A673 (cell line): ENCODE measurements at regions not wholly inside any gene's neighbourhood (a gene's known extent, or its start where the extent isn't known, plus 50 kb on each side); places are given as distances from the start of the nearest gene placed in this dataset.

Experiments
- BruUV-seq: library from RNA; stranded (reverse); fragments of 400-500 nt; replicated peaks from 2 replicates; lab custom pipeline; 2021; lab: Mats Ljungman, UMichigan
- CTCF ChIA-PET: fragments of 300-600 bp; sonication (Branson Sonifier 250); formaldehyde crosslinking; loops from one replicate; lab custom pipeline; 2022; ENCODE audit warnings: antibody characterized with exemption; lab: Charles Lee
- POLR2A ChIA-PET: fragments of 300-600 bp; sonication (Branson Sonifier 250); formaldehyde crosslinking; loops from one replicate; lab custom pipeline; 2022; ENCODE audit warnings: antibody characterized with exemption; ENCODE audit not compliant: low non-redundant PET; lab: Charles Lee
- DNase-seq: peaks from one replicate; pipeline ENCODE4 v3.0.0-alpha.2; 2015; ENCODE audit warnings: low spot score
- H3K27ac ChIP-seq: fragments of 200-600 bp; sonication (generic); 2 replicates; pipeline ENCODE4 v1.5.1; 2016; ENCODE audit warnings: mixed run types, low read depth, mild to moderate bottlenecking, mixed read lengths, antibody characterized with exemption, low read length; ENCODE audit not compliant: poor library complexity, severe bottlenecking
- H3K27me3 ChIP-seq: fragments of 200-600 bp; sonication (generic); replicated peaks from 2 replicates; pipeline ENCODE4 v1.6.1; 2017; ENCODE audit warnings: mixed run types, low read depth, mild to moderate bottlenecking, mixed read lengths, antibody characterized with exemption, low read length; ENCODE audit not compliant: insufficient read depth, poor library complexity
- H3K36me3 ChIP-seq: fragments of 200-600 bp; sonication (generic); 2 replicates; pipeline ENCODE4 v1.6.1; 2016; ENCODE audit warnings: mixed run types, mild to moderate bottlenecking, mixed read lengths, antibody characterized with exemption, low read length; ENCODE audit not compliant: insufficient read depth, poor library complexity, severe bottlenecking
- H3K4me1 ChIP-seq: fragments of 200-600 bp; sonication (generic); 2 replicates; pipeline ENCODE4 v1.6.1; 2017; ENCODE audit warnings: mixed run types, mild to moderate bottlenecking, mixed read lengths, antibody characterized with exemption, low read length; ENCODE audit not compliant: insufficient read depth, poor library complexity, severe bottlenecking
- H3K4me3 ChIP-seq: fragments of 200-600 bp; sonication (generic); 2 replicates; pipeline ENCODE4 v1.5.1; 2016; ENCODE audit warnings: low read depth, mixed run types, mild to moderate bottlenecking, mixed read lengths, low read length; ENCODE audit not compliant: poor library complexity, severe bottlenecking
- H3K9me3 ChIP-seq: fragments of 200-600 bp; sonication (generic); 2 replicates; pipeline ENCODE4 v1.6.1; 2016; ENCODE audit warnings: mixed run types, low read depth, mild to moderate bottlenecking, mixed read lengths, antibody characterized with exemption, low read length; ENCODE audit not compliant: poor library complexity, severe bottlenecking
- CTCF ChIP-seq: fragments of 300-800, 200-600 bp; sonication (generic); conservative IDR thresholded peaks from 2 replicates; pipeline ENCODE4 v1.5.1; 2017; ENCODE audit warnings: low read depth, mild to moderate bottlenecking, antibody characterized with exemption, low read length, moderate library complexity, mixed read lengths
- EZH2 ChIP-seq: fragments of 200-600 bp; sonication (generic); IDR thresholded peaks from 2 replicates; pipeline ENCODE4 v1.6.1; 2017; ENCODE audit warnings: borderline replicate concordance, low read depth, mild to moderate bottlenecking, mixed read lengths, antibody characterized with exemption, low read length; ENCODE audit not compliant: poor library complexity, severe bottlenecking
- intact Hi-C: fragments of 100-400 bp; cut with micrococcal nuclease; formaldehyde crosslinking; loops from one replicate; pipeline ENCODE4 v1.10.0; 2022; ENCODE audit not compliant: unreplicated experiment

GRCh38 chr17:69883120-69883519 is 191.9 kb upstream of the KCNJ16 start:
- Histone ChIP-seq H3K4me3 (no peak overlapping the region), H3K36me3 (no peaks in the 10 kb centered on the region), H3K4me1 (no peaks in the 10 kb centered on the region), H3K9me3 (peaks cover 3% of the 10 kb centered on the region), H3K27ac (no peak overlapping the region), H3K27me3 (no peaks in the 10 kb centered on the region)
- intact Hi-C loops: no loop called here
- POLR2A ChIA-PET: no interaction called here
- no peak for DNase-seq
- CTCF ChIA-PET: no interaction called here
- no peak for TF ChIP-seq EZH2
- no peak for TF ChIP-seq CTCF
- BruUV-seq: no TSS peak

DNA sequence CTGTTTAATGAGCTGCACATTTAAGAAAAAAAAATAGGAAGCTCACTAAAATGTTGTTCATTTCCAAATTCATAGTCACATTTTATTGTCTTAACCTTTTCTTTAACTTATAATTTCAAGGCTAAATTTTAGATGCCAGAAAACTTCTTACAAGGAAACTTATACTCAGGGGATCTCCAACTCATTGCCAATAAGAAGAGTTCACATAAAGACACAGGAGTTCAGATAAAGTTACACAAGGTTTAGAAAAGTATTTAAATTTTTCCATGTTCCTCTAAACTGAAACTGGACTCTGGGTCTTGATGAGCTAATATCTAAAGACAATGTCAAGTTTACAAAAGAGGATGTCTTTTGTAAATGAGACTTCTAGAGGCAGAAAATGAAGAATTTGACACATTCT is 190.7 kb upstream of the KCNJ16 start:
- no peak for TF ChIP-seq EZH2
- no peak for TF ChIP-seq CTCF
- no peaks in the 10 kb centered on the region for H3K4me1 ChIP-seq
- H3K36me3 ChIP-seq: no peaks in the 10 kb centered on the region
- DNase-seq: no peak
- POLR2A ChIA-PET: no interaction called here
- CTCF ChIA-PET: no interaction called here
- BruUV-seq: no TSS peak
- no peaks in the 10 kb centered on the region for H3K27me3 ChIP-seq
- H3K27ac ChIP-seq: no peak overlapping the region
- intact Hi-C loops: no loop called here
- H3K4me3 ChIP-seq: no peak overlapping the region
- H3K9me3 ChIP-seq: peaks cover 3% of the 10 kb centered on the region

DNA sequence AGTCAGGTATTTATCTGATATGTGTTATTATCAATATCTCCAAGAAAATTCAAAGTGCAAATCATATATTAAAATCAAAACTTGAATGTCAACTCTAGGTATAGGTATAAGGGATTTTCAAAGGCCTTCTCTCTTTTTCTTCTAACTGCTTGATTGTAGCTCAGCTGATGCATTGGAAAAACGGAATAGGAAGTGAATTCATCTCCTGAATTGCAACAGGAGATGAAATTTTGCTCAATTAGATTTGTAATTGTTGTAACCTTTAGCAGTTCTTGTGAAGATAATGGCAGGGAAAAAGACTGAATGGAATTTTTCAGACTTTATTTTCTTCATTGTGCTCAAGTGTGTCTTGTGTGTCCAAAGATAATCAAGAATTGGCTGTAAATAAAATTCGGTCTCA is 190.2 kb upstream of the KCNJ16 start:
- H3K27ac ChIP-seq: no peak overlapping the region
- no peak for DNase-seq
- ChIA-PET CTCF (no interaction called here), POLR2A (no interaction called here)
- peaks cover 3% of the 10 kb centered on the region for H3K9me3 ChIP-seq
- no peaks in the 10 kb centered on the region for H3K27me3 ChIP-seq
- no peaks in the 10 kb centered on the region for H3K36me3 ChIP-seq
- TF ChIP-seq CTCF (no peak), EZH2 (no peak)
- H3K4me1 ChIP-seq: no peaks in the 10 kb centered on the region
- intact Hi-C loops: no loop called here
- no peak overlapping the region for H3K4me3 ChIP-seq
- no TSS peak for BruUV-seq
